K562 (cell line): ENCODE measurements at regions not wholly inside any gene's neighbourhood (a gene's known extent, or its start where the extent isn't known, plus 50 kb on each side); places are given as distances from the start of the nearest gene placed in this dataset.

Source experiments
- EGR1 ChIP-seq: fragments of 450-650 bp; conservative IDR thresholded peaks from 2 replicates; pipeline ENCODE4 v1.6.1; 2017; ENCODE audit warnings: mild to moderate bottlenecking
- HDAC2 ChIP-seq: fragments of 450-650 bp; IDR thresholded peaks from 2 replicates; pipeline ENCODE4 v1.6.1; 2016; ENCODE audit warnings: mild to moderate bottlenecking
- NR2C2 ChIP-seq, 2 experiments: fragments of 200-800 bp in 1 of 2; sonication (Bioruptor generic) in 1 of 2; sonication (generic) in 1 of 2; formaldehyde crosslinking in 1 of 2; IDR thresholded peaks; 2 replicates each; pipeline versions ENCODE4 v1.6.1 to v1.8.0; 2016 to 2022; ENCODE audit warnings: mild to moderate bottlenecking in 1 of 2, missing compliant biosample characterization in 1 of 2, missing genetic modification characterization in 1 of 2, missing genetic modification reagents in 1 of 2
- POLR2AphosphoS5 ChIP-seq: IDR thresholded peaks from 2 replicates; pipeline ENCODE4 v1.6.1; 2011; ENCODE audit warnings: mild to moderate bottlenecking, low read depth, low read length, moderate library complexity; ENCODE audit not compliant: control insufficient read depth, insufficient read depth
- RAD21 ChIP-seq, 2 experiments: fragments of 250-450 bp in 1 of 2; fragments of 450-650 bp in 1 of 2; sonication (Bioruptor Pico) in 1 of 2; formaldehyde crosslinking in 1 of 2; IDR thresholded peaks in 1 of 2; conservative IDR thresholded peaks in 1 of 2; 2 replicates each; pipeline versions ENCODE4 v1.4.0 to v1.8.0; 2020 to 2022; ENCODE audit warnings: mild to moderate bottlenecking in 2 of 2, moderate library complexity in 1 of 2
- SIN3B ChIP-seq: fragments of 450-650 bp; IDR thresholded peaks from 2 replicates; pipeline ENCODE4 v1.6.1; 2017; ENCODE audit warnings: low read depth, mild to moderate bottlenecking, moderate library complexity
- SP1 ChIP-seq: sonication (generic); formaldehyde crosslinking; IDR thresholded peaks from 2 replicates; pipeline ENCODE4 v1.8.1; 2022; ENCODE audit warnings: mild to moderate bottlenecking, missing genetic modification reagents
- XRCC5 ChIP-seq: fragments of 200-400 bp; formaldehyde crosslinking; IDR thresholded peaks from 2 replicates; pipeline ENCODE4 v1.6.1; 2017; ENCODE audit warnings: low read depth, mild to moderate bottlenecking, low read length
- TF ChIP-seq, protein P1 (sequence below), 3 experiments: IDR thresholded peaks in 2 of 3; conservative IDR thresholded peaks in 1 of 3; 2 replicates each; pipeline ENCODE4 v1.5.1; 2011 to 2012; ENCODE audit warnings: low read length in 3 of 3, mild to moderate bottlenecking in 3 of 3, control low read depth in 2 of 3, improper control_type of control experiment in 1 of 3, inconsistent platforms in 1 of 3, low read depth in 1 of 3, mixed read lengths in 1 of 3, moderate library complexity in 1 of 3; ENCODE audit not compliant: insufficient read depth in 2 of 3
- TF ChIP-seq, protein P2 (sequence below): sonication (generic); formaldehyde crosslinking; IDR thresholded peaks from 2 replicates; pipeline ENCODE4 v1.9.0; 2022; ENCODE audit warnings: mild to moderate bottlenecking, missing genetic modification reagents
- TF ChIP-seq, protein P3 (sequence below): fragments of 250-450 bp; sonication (Bioruptor Pico); IDR thresholded peaks from 2 replicates; pipeline ENCODE4 v1.5.0; 2020; ENCODE audit warnings: mild to moderate bottlenecking
- TF ChIP-seq, protein P4 (sequence below): fragments of 250-450 bp; sonication (Bioruptor Pico); IDR thresholded peaks from 2 replicates; pipeline ENCODE4 v1.4.0; 2020; ENCODE audit warnings: mild to moderate bottlenecking, moderate library complexity

DNA sequence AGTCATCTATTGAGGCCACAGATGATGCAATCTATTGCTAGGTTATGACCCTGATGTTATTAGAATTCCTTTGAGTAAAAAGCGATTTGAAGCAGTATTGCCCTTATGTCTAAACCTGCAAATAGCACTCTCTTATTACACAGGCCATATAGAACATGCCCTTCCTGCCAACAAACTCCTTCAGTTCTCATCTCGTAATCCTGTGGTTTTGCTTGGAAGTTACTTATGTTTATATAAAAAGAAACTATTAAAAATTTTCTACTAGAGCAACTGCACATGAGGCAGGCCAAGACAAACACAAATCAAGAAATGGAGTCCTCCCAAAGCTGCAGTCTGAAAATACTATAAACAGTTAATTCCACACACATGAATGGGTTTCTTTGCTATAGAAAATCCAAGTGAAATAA is 1200.2 kb downstream of the LRFN5 start:
- TF ChIP-seq EGR1 (no peak), POLR2AphosphoS5 (no peak), SP1 (CRISPR knock-in tag) (no peak), NR2C2 (CRISPR knock-in tag; IDR thresholded peaks at IDR 0.05) (no peak), NR2C2 (tag; IDR thresholded peaks at IDR 0.05) (no peak), HDAC2 (no peak), SIN3B (no peak), XRCC5 (no peak), RAD21 (CRISPR knock-in tag; conservative IDR thresholded peaks at IDR 0.05 in 1 of 2, IDR thresholded peaks at IDR 0.05 in 1 of 2) (no peak)
- TF ChIP-seq, protein P1, sequence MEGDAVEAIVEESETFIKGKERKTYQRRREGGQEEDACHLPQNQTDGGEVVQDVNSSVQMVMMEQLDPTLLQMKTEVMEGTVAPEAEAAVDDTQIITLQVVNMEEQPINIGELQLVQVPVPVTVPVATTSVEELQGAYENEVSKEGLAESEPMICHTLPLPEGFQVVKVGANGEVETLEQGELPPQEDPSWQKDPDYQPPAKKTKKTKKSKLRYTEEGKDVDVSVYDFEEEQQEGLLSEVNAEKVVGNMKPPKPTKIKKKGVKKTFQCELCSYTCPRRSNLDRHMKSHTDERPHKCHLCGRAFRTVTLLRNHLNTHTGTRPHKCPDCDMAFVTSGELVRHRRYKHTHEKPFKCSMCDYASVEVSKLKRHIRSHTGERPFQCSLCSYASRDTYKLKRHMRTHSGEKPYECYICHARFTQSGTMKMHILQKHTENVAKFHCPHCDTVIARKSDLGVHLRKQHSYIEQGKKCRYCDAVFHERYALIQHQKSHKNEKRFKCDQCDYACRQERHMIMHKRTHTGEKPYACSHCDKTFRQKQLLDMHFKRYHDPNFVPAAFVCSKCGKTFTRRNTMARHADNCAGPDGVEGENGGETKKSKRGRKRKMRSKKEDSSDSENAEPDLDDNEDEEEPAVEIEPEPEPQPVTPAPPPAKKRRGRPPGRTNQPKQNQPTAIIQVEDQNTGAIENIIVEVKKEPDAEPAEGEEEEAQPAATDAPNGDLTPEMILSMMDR (IDR thresholded peaks at IDR 0.05 in 2 of 3, conservative IDR thresholded peaks at IDR 0.05 in 1 of 3; ENCODE audit: insufficient read depth in 2 of 3, low read depth in 1 of 3, low read length in 3 of 3): no peak
- TF ChIP-seq, protein P2, sequence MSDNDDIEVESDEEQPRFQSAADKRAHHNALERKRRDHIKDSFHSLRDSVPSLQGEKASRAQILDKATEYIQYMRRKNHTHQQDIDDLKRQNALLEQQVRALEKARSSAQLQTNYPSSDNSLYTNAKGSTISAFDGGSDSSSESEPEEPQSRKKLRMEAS (CRISPR knock-in tag): no peak
- TF ChIP-seq, protein P3, sequence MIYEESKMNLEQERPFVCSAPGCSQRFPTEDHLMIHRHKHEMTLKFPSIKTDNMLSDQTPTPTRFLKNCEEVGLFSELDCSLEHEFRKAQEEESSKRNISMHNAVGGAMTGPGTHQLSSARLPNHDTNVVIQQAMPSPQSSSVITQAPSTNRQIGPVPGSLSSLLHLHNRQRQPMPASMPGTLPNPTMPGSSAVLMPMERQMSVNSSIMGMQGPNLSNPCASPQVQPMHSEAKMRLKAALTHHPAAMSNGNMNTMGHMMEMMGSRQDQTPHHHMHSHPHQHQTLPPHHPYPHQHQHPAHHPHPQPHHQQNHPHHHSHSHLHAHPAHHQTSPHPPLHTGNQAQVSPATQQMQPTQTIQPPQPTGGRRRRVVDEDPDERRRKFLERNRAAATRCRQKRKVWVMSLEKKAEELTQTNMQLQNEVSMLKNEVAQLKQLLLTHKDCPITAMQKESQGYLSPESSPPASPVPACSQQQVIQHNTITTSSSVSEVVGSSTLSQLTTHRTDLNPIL (CRISPR knock-in tag): no peak
- TF ChIP-seq, protein P4, sequence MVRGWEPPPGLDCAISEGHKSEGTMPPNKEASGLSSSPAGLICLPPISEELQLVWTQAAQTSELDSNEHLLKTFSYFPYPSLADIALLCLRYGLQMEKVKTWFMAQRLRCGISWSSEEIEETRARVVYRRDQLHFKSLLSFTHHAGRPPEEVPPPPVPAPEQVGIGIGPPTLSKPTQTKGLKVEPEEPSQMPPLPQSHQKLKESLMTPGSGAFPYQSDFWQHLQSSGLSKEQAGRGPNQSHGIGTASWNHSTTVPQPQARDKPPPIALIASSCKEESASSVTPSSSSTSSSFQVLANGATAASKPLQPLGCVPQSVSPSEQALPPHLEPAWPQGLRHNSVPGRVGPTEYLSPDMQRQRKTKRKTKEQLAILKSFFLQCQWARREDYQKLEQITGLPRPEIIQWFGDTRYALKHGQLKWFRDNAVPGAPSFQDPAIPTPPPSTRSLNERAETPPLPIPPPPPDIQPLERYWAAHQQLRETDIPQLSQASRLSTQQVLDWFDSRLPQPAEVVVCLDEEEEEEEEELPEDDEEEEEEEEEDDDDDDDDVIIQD (CRISPR knock-in tag): no peak
